ENCODE measurements at regions not wholly inside any gene's neighbourhood (a gene's known extent, or its start where the extent isn't known, plus 50 kb on each side); places are given as distances from the start of the nearest gene placed in this dataset.
A peak's percentile ranks its signal among the peaks of the same experiment; 100 is the strongest.

GRCh38 chr1:191831572-191831971 is 326.7 kb upstream of the RGS18 start:
- TF ChIP-seq, protein P1, sequence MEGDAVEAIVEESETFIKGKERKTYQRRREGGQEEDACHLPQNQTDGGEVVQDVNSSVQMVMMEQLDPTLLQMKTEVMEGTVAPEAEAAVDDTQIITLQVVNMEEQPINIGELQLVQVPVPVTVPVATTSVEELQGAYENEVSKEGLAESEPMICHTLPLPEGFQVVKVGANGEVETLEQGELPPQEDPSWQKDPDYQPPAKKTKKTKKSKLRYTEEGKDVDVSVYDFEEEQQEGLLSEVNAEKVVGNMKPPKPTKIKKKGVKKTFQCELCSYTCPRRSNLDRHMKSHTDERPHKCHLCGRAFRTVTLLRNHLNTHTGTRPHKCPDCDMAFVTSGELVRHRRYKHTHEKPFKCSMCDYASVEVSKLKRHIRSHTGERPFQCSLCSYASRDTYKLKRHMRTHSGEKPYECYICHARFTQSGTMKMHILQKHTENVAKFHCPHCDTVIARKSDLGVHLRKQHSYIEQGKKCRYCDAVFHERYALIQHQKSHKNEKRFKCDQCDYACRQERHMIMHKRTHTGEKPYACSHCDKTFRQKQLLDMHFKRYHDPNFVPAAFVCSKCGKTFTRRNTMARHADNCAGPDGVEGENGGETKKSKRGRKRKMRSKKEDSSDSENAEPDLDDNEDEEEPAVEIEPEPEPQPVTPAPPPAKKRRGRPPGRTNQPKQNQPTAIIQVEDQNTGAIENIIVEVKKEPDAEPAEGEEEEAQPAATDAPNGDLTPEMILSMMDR (IDR thresholded peaks at IDR 0.05; ENCODE audit: low read depth, low read length), result peak; percentile 49
- TF ChIP-seq EZH2phosphoT487 (IDR thresholded peaks at IDR 0.05; ENCODE audit: low read depth), result no peak
